ENCODE measurements at regions not wholly inside any gene's neighbourhood (a gene's known extent, or its start where the extent isn't known, plus 50 kb on each side); places are given as distances from the start of the nearest gene placed in this dataset.

- TF ChIP-seq, protein P1, sequence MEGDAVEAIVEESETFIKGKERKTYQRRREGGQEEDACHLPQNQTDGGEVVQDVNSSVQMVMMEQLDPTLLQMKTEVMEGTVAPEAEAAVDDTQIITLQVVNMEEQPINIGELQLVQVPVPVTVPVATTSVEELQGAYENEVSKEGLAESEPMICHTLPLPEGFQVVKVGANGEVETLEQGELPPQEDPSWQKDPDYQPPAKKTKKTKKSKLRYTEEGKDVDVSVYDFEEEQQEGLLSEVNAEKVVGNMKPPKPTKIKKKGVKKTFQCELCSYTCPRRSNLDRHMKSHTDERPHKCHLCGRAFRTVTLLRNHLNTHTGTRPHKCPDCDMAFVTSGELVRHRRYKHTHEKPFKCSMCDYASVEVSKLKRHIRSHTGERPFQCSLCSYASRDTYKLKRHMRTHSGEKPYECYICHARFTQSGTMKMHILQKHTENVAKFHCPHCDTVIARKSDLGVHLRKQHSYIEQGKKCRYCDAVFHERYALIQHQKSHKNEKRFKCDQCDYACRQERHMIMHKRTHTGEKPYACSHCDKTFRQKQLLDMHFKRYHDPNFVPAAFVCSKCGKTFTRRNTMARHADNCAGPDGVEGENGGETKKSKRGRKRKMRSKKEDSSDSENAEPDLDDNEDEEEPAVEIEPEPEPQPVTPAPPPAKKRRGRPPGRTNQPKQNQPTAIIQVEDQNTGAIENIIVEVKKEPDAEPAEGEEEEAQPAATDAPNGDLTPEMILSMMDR (conservative IDR thresholded peaks at IDR 0.05), result no peak
- no peak for TF ChIP-seq ZFX (IDR thresholded peaks at IDR 0.05)
These were observed 219.2 kb upstream of the ELL2 start for GRCh38 chr5:96180684-96181435.

Data from C4-2B (cell line).